ENCODE measurements at regions not wholly inside any gene's neighbourhood (a gene's known extent, or its start where the extent isn't known, plus 50 kb on each side); places are given as distances from the start of the nearest gene placed in this dataset.

DNA sequence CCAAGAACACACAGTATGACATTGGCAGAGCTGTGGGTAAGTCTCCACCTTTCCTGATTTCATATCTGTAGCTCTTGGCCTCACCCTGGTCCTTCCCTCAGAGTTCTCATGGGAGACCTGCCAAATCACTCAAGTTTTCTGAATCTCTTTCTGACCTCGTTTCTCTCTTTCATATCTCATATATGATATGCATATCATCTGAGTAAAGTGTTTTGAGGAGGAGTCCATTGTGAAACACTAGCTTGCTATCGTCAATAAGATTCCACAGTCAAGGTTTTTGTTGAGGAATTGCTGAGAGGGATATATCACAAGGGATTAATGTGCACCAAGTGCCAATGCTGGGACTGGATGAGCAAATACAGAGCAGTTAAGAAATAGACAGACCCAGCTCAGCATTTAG, 739.2 kb downstream of the BRINP1 start (continued):
- TF ChIP-seq, protein P1, sequence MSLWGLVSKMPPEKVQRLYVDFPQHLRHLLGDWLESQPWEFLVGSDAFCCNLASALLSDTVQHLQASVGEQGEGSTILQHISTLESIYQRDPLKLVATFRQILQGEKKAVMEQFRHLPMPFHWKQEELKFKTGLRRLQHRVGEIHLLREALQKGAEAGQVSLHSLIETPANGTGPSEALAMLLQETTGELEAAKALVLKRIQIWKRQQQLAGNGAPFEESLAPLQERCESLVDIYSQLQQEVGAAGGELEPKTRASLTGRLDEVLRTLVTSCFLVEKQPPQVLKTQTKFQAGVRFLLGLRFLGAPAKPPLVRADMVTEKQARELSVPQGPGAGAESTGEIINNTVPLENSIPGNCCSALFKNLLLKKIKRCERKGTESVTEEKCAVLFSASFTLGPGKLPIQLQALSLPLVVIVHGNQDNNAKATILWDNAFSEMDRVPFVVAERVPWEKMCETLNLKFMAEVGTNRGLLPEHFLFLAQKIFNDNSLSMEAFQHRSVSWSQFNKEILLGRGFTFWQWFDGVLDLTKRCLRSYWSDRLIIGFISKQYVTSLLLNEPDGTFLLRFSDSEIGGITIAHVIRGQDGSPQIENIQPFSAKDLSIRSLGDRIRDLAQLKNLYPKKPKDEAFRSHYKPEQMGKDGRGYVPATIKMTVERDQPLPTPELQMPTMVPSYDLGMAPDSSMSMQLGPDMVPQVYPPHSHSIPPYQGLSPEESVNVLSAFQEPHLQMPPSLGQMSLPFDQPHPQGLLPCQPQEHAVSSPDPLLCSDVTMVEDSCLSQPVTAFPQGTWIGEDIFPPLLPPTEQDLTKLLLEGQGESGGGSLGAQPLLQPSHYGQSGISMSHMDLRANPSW (CRISPR knock-in tag; conservative IDR thresholded peaks at IDR 0.05; ENCODE audit: low read depth), result no peak
- TF ChIP-seq MXD4 (CRISPR knock-in tag; IDR thresholded peaks at IDR 0.05; ENCODE audit: borderline replicate concordance) (no peak), FOXJ3 (CRISPR knock-in tag; IDR thresholded peaks at IDR 0.05; ENCODE audit: borderline replicate concordance) (no peak), OVOL2 (CRISPR knock-in tag; IDR thresholded peaks at IDR 0.05; ENCODE audit: borderline replicate concordance) (no peak), SP1 (CRISPR knock-in tag; conservative IDR thresholded peaks at IDR 0.05) (no peak), EMX1 (CRISPR knock-in tag; IDR thresholded peaks at IDR 0.05) (no peak), NFYB (CRISPR knock-in tag; conservative IDR thresholded peaks at IDR 0.05; ENCODE audit: low read depth) (no peak), NFATC4 (CRISPR knock-in tag; IDR thresholded peaks at IDR 0.05) (no peak), ZNF396 (CRISPR knock-in tag; IDR thresholded peaks at IDR 0.05; ENCODE audit: borderline replicate concordance) (no peak), PRRX2 (CRISPR knock-in tag; IDR thresholded peaks at IDR 0.05) (no peak)
- TF ChIP-seq, protein P2, sequence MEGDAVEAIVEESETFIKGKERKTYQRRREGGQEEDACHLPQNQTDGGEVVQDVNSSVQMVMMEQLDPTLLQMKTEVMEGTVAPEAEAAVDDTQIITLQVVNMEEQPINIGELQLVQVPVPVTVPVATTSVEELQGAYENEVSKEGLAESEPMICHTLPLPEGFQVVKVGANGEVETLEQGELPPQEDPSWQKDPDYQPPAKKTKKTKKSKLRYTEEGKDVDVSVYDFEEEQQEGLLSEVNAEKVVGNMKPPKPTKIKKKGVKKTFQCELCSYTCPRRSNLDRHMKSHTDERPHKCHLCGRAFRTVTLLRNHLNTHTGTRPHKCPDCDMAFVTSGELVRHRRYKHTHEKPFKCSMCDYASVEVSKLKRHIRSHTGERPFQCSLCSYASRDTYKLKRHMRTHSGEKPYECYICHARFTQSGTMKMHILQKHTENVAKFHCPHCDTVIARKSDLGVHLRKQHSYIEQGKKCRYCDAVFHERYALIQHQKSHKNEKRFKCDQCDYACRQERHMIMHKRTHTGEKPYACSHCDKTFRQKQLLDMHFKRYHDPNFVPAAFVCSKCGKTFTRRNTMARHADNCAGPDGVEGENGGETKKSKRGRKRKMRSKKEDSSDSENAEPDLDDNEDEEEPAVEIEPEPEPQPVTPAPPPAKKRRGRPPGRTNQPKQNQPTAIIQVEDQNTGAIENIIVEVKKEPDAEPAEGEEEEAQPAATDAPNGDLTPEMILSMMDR (IDR thresholded peaks at IDR 0.05), result no peak
- TF ChIP-seq, protein P3, sequence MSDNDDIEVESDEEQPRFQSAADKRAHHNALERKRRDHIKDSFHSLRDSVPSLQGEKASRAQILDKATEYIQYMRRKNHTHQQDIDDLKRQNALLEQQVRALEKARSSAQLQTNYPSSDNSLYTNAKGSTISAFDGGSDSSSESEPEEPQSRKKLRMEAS (CRISPR knock-in tag; IDR thresholded peaks at IDR 0.05), result no peak
- TF ChIP-seq, protein P4, sequence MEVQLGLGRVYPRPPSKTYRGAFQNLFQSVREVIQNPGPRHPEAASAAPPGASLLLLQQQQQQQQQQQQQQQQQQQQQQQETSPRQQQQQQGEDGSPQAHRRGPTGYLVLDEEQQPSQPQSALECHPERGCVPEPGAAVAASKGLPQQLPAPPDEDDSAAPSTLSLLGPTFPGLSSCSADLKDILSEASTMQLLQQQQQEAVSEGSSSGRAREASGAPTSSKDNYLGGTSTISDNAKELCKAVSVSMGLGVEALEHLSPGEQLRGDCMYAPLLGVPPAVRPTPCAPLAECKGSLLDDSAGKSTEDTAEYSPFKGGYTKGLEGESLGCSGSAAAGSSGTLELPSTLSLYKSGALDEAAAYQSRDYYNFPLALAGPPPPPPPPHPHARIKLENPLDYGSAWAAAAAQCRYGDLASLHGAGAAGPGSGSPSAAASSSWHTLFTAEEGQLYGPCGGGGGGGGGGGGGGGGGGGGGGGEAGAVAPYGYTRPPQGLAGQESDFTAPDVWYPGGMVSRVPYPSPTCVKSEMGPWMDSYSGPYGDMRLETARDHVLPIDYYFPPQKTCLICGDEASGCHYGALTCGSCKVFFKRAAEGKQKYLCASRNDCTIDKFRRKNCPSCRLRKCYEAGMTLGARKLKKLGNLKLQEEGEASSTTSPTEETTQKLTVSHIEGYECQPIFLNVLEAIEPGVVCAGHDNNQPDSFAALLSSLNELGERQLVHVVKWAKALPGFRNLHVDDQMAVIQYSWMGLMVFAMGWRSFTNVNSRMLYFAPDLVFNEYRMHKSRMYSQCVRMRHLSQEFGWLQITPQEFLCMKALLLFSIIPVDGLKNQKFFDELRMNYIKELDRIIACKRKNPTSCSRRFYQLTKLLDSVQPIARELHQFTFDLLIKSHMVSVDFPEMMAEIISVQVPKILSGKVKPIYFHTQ (CRISPR knock-in tag; IDR thresholded peaks at IDR 0.05), result no peak

- Mint-ChIP-seq H3K36me3 (peaks cover 7% of the 10 kb centered on the region), H3K4me1 (no peaks in the 10 kb centered on the region), H3K27me3 (ENCODE audit: low read depth) (0 out of 2 replicates have a peak, but pooled peaks cover 3% of the 10 kb centered on the region), H3K4me3 (no peak overlapping the region), H3K27ac (no peak overlapping the region), H3K9me3 (peaks cover 26% of the 10 kb centered on the region)
- DNase-seq (ENCODE audit: low spot score) (no peak), ATAC-seq (no peak)
- CTCF ChIA-PET, result no interaction called here
- POLR2A ChIA-PET, result no interaction called here
- no peak for TF ChIP-seq JAZF1 (CRISPR knock-in tag; IDR thresholded peaks at IDR 0.05)
Observed at GRCh38 chr9:118630931-118631595, 738.2 kb downstream of the BRINP1 start.

- H3K4me3 Mint-ChIP-seq, result no peak overlapping the region
- H3K27ac Mint-ChIP-seq, result no peak overlapping the region
- H3K9me3 Mint-ChIP-seq, result peaks cover 26% of the 10 kb centered on the region
- ChIA-PET CTCF (interaction anchor here (0.6 kb wide), 2 partner anchors 36 to 84 kb away, joined by 3 read pairs; no protein-coding TSS in a partner anchor), POLR2A (no interaction called here)
- peak; percentile 26; the same call in 1 of the 2 replicates for ATAC-seq
- peaks cover 7% of the 10 kb centered on the region for H3K36me3 Mint-ChIP-seq
- no peak for DNase-seq (ENCODE audit: low spot score)
- 0 out of 2 replicates have a peak, but pooled peaks cover 3% of the 10 kb centered on the region for H3K27me3 Mint-ChIP-seq (ENCODE audit: low read depth)
- no peaks in the 10 kb centered on the region for H3K4me1 Mint-ChIP-seq
- TF ChIP-seq GTF2I (CRISPR knock-in tag; conservative IDR thresholded peaks at IDR 0.05), result no peak
- no peak for TF ChIP-seq EMX1 (CRISPR knock-in tag; IDR thresholded peaks at IDR 0.05)
- TF ChIP-seq SMAD3 (CRISPR knock-in tag; IDR thresholded peaks at IDR 0.05; ENCODE audit: borderline replicate concordance), result no peak
- no peak for TF ChIP-seq JAZF1 (CRISPR knock-in tag; IDR thresholded peaks at IDR 0.05)
- TF ChIP-seq RELA (CRISPR knock-in tag; IDR thresholded peaks at IDR 0.05; ENCODE audit: borderline replicate concordance), result no peak
- no peak for TF ChIP-seq GRHL2 (CRISPR knock-in tag; IDR thresholded peaks at IDR 0.05; ENCODE audit: insufficient replicate concordance, severe bottlenecking)
- no peak for TF ChIP-seq ZNF281 (CRISPR knock-in tag; IDR thresholded peaks at IDR 0.05)
- TF ChIP-seq NFE2L1 (CRISPR knock-in tag; IDR thresholded peaks at IDR 0.05), result no peak
Observed at GRCh38 chr9:118631956-118632355, 737.3 kb downstream of the BRINP1 start.

All from WTC11 (cell line).